ENCODE measurements at regions not wholly inside any gene's neighbourhood (a gene's known extent, or its start where the extent isn't known, plus 50 kb on each side); places are given as distances from the start of the nearest gene placed in this dataset.

DNA sequence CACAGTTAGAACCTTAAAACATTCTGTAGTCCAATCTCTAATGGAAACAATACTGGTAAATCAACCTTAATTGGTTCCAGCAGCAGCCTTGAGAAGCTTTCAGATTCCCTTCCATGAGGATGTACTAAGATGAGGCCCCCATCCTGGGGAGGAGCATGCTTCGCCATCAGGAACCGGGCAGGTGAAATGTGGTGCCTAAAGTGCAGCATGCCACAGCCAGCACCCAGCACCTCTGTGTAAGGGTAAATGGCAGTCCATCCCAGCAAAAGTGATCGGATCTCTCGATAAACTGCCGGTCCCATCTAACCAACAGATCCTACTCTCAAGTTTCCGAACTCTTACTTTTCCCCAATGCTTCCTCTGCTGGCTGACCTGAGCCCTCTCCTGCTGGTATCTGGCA, 166.3 kb upstream of the PDE10A start:
- ATAC-seq (ENCODE audit: insufficient number of reproducible peaks, low FRiP score, low read depth): no peak
- Histone ChIP-seq H3K36me3 (no peaks in the 10 kb centered on the region), H3K27me3 (replicated peaks; ENCODE audit: insufficient read depth) (no peaks in the 10 kb centered on the region), H3K9me3 (no peaks in the 10 kb centered on the region), H3K27ac (no peak overlapping the region), H3K4me3 (no peak overlapping the region), H3K4me1 (ENCODE audit: control insufficient read depth in 1 of 2, low read depth in 2 of 2) (no peaks in the 10 kb centered on the region)
- no peak for DNase-seq (ENCODE audit: low spot score)
- TF ChIP-seq, protein P1, sequence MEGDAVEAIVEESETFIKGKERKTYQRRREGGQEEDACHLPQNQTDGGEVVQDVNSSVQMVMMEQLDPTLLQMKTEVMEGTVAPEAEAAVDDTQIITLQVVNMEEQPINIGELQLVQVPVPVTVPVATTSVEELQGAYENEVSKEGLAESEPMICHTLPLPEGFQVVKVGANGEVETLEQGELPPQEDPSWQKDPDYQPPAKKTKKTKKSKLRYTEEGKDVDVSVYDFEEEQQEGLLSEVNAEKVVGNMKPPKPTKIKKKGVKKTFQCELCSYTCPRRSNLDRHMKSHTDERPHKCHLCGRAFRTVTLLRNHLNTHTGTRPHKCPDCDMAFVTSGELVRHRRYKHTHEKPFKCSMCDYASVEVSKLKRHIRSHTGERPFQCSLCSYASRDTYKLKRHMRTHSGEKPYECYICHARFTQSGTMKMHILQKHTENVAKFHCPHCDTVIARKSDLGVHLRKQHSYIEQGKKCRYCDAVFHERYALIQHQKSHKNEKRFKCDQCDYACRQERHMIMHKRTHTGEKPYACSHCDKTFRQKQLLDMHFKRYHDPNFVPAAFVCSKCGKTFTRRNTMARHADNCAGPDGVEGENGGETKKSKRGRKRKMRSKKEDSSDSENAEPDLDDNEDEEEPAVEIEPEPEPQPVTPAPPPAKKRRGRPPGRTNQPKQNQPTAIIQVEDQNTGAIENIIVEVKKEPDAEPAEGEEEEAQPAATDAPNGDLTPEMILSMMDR (IDR thresholded peaks at IDR 0.05): no peak

DNA sequence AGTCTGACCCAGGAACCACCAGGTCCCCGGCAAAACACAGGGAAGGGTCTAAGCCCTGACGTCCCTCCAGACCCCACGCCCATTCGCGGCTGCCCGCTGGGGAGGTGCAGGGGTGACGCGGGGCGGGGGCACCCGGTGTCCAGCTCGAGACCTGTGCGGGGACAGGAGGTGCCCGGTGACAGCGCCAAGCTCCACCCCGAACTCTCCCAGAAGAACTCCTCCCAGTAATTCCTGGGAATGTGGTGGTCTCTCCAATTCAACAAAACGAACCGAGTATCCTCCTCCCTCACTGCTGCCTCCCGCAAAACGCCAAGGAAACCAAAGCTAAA, 164.1 kb upstream of the PDE10A start:
- ATAC-seq (ENCODE audit: insufficient number of reproducible peaks, low FRiP score, low read depth): no peak
- H3K9me3 ChIP-seq: no peaks in the 10 kb centered on the region

DNA sequence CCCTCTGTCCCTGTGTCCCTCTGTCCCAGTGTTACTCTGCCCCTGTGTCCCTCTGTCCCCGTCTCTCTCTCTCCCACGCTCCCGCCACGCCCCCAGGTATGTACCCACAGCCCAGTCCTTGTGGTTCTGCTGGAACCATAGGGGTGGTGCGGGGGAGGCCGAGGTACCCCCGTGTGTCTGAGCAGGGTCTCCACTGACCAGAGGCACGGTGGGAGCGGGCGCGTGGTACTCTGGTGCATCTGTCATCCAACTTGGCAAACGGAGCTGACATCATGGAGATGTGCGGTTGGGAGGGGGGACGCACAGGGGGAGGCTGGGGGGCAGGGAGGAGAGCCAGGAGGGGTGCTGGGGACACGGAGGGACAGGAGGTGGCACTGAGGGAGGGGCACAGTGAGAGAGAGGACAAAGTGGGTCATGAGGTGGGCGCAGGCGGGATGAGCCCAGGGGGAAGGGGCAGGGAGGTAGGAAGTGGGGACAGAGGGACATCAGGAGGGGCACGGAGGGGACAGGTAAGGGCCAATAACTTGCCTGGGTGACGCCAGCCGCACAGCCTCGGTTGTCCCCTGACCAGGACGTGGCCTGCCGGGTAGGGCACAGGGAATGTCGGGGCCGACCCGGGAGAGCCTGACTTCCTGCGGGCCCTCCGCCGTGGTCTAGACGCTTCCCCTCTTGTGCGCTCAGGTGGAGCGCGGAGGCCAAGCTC, 163.6 kb upstream of the PDE10A start:
- ATAC-seq (ENCODE audit: insufficient number of reproducible peaks, low FRiP score, low read depth): no peak
- no peaks in the 10 kb centered on the region for H3K27me3 ChIP-seq (replicated peaks; ENCODE audit: insufficient read depth)
- no peak overlapping the region for H3K27ac ChIP-seq
- DNase-seq (ENCODE audit: low spot score): no peak
- H3K4me3 ChIP-seq: no peak overlapping the region
- H3K4me1 ChIP-seq (ENCODE audit: control insufficient read depth in 1 of 2, low read depth in 2 of 2): no peaks in the 10 kb centered on the region
- TF ChIP-seq, protein P1 (IDR thresholded peaks at IDR 0.05): no peak
- no peaks in the 10 kb centered on the region for H3K9me3 ChIP-seq
- H3K36me3 ChIP-seq: no peaks in the 10 kb centered on the region

More for the DNA sequence above, 164.1 kb upstream of the PDE10A start:
- DNase-seq (ENCODE audit: low spot score): no peak
- H3K4me1 ChIP-seq (ENCODE audit: control insufficient read depth in 1 of 2, low read depth in 2 of 2): no peaks in the 10 kb centered on the region
- H3K27me3 ChIP-seq (replicated peaks; ENCODE audit: insufficient read depth): no peaks in the 10 kb centered on the region
- TF ChIP-seq, protein P1 (IDR thresholded peaks at IDR 0.05): no peak
- no peaks in the 10 kb centered on the region for H3K36me3 ChIP-seq
- no peak overlapping the region for H3K4me3 ChIP-seq
- H3K27ac ChIP-seq: no peak overlapping the region

DNA sequence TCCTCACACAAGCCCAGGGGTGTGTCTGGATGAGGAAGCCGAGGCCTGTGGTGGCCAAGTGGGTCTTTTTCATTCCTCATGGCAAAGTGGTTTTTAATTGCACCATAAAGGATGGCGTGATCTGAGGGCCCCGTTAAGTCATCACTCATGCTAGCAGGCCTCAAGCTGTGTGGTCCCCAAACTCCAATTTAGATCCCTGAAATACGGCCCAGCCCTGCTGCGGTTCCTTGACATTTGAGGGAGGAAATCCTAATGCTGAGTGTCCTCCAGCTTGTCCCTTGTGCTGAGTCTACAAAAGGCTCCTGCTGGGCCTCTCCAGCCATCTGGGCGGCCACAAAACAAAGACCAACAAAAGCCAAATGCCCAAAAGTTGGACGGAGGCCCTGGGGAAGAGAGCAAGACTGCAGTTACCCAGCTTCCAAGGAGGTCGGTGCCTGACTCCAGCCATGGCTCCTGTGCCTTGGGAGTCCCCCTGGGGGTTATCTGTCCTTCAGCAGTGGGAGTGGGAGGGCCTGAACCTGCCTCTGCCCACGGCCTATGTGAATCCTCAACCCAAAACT, 162.3 kb upstream of the PDE10A start:
- H3K36me3 ChIP-seq: no peaks in the 10 kb centered on the region
- no peaks in the 10 kb centered on the region for H3K9me3 ChIP-seq
- no peaks in the 10 kb centered on the region for H3K27me3 ChIP-seq (replicated peaks; ENCODE audit: insufficient read depth)
- TF ChIP-seq, protein P1 (IDR thresholded peaks at IDR 0.05): no peak
- ATAC-seq (ENCODE audit: insufficient number of reproducible peaks, low FRiP score, low read depth): no peak
- H3K27ac ChIP-seq: no peak overlapping the region
- no peak for DNase-seq (ENCODE audit: low spot score)
- no peaks in the 10 kb centered on the region for H3K4me1 ChIP-seq (ENCODE audit: control insufficient read depth in 1 of 2, low read depth in 2 of 2)
- no peak overlapping the region for H3K4me3 ChIP-seq

DNA sequence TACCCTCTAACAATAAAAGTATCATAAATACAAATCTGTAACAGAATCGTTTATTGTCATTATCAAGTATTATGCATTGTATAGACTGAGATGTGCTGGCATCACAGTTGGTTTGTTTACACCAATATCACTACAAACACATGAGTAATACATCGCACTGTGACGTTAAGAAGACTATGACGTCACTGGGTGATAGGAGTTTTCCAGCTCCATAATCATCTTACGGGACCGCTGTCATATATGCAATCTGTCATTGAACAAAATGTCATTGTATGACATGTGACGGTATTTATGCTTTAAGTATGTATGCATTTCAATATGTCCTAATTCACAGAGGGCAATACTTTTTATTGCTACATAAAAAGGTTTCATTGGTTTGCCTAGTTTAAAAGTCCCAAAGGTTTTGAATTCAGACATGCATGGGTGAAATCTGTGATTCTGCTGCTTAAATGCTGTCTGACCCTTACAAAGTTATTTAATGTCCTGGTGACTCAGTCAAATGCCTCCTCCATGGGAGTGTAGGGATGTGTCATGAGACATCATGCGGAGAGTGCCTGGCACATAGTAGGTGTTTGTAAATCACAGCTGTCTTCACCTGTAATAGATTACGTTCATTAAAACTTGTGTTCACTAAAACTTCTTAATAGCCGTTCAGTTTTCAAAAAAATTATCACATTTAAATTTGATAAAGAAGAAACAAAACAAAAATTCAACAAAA, 160.7 kb upstream of the PDE10A start:
- no peak overlapping the region for H3K4me3 ChIP-seq
- H3K27me3 ChIP-seq (replicated peaks; ENCODE audit: insufficient read depth): no peaks in the 10 kb centered on the region
- no peak for DNase-seq (ENCODE audit: low spot score)
- TF ChIP-seq, protein P1 (IDR thresholded peaks at IDR 0.05): no peak
- H3K36me3 ChIP-seq: no peaks in the 10 kb centered on the region
- ATAC-seq (ENCODE audit: insufficient number of reproducible peaks, low FRiP score, low read depth): no peak
- H3K27ac ChIP-seq: no peak overlapping the region
- no peaks in the 10 kb centered on the region for H3K4me1 ChIP-seq (ENCODE audit: control insufficient read depth in 1 of 2, low read depth in 2 of 2)
- H3K9me3 ChIP-seq: no peaks in the 10 kb centered on the region

Data from thoracic aorta (tissue), 2 donors.